ENCODE measurements at regions not wholly inside any gene's neighbourhood (a gene's known extent, or its start where the extent isn't known, plus 50 kb on each side); places are given as distances from the start of the nearest gene placed in this dataset.
A peak's percentile ranks its signal among the peaks of the same experiment; 100 is the strongest.

- DNase-seq (ENCODE audit: low read depth), result no peak
These were observed 54.1 kb upstream of the RGS18 start for GRCh38 chr1:192104128-192104527.

GRCh38 chr1:192104852-192105251, 53.4 kb upstream of the RGS18 start:
- peak; percentile 92 for DNase-seq (ENCODE audit: low read depth)

- no peak for DNase-seq (ENCODE audit: low read depth)
These were observed 50.1 kb upstream of the RGS18 start for GRCh38 chr1:192108161-192108560.

All from iris pigment epithelial cell (primary cell).